ENCODE measurements at regions not wholly inside any gene's neighbourhood (a gene's known extent, or its start where the extent isn't known, plus 50 kb on each side); places are given as distances from the start of the nearest gene placed in this dataset.

DNA sequence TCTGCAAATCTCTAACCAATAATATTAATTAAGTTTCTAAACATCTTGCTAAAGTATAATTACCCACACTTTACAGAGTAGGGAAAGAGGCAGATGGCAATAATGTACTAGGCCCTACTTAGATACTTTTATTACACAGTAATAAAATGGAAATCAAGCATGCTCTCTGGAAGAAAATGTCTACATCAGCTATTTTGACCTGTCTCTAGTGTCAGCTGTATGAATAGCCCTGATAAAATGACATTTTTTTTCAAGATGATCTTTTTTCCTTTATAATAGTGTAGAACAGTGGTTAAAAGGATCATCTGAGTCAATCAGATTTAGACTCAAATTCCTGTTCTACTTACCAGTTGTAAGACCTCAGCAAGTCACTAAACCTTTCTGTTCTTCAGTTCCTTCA lies 397.3 kb downstream of the GRB14 start:
- no peaks in the 10 kb centered on the region for H3K4me1 Mint-ChIP-seq (ENCODE audit: low read depth, unreplicated experiment)
- no peak overlapping the region for H3K4me3 Mint-ChIP-seq (ENCODE audit: unreplicated experiment)
- no TSS peak for BruUV-seq (replicated peaks)
- Histone ChIP-seq H3K4me3 (ENCODE audit: low read depth, low read length) (no peak overlapping the region), H3K4me1 (no peaks in the 10 kb centered on the region), H3K36me3 (ENCODE audit: control insufficient read depth, insufficient read depth, low read length) (no peaks in the 10 kb centered on the region), H3K9me3 (no peaks in the 10 kb centered on the region), H3K27me3 (replicated peaks; ENCODE audit: control insufficient read depth, insufficient read depth, low read length) (no peaks in the 10 kb centered on the region)
- TF ChIP-seq, protein P1, sequence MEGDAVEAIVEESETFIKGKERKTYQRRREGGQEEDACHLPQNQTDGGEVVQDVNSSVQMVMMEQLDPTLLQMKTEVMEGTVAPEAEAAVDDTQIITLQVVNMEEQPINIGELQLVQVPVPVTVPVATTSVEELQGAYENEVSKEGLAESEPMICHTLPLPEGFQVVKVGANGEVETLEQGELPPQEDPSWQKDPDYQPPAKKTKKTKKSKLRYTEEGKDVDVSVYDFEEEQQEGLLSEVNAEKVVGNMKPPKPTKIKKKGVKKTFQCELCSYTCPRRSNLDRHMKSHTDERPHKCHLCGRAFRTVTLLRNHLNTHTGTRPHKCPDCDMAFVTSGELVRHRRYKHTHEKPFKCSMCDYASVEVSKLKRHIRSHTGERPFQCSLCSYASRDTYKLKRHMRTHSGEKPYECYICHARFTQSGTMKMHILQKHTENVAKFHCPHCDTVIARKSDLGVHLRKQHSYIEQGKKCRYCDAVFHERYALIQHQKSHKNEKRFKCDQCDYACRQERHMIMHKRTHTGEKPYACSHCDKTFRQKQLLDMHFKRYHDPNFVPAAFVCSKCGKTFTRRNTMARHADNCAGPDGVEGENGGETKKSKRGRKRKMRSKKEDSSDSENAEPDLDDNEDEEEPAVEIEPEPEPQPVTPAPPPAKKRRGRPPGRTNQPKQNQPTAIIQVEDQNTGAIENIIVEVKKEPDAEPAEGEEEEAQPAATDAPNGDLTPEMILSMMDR (IDR thresholded peaks at IDR 0.05; ENCODE audit: insufficient read depth in 1 of 2, low read depth in 1 of 2, low read length in 1 of 2, severe bottlenecking in 1 of 2, unreplicated experiment in 1 of 2) = no peak
- H3K9me3 Mint-ChIP-seq (ENCODE audit: unreplicated experiment) = no peaks in the 10 kb centered on the region
- intact Hi-C loops (cut with micrococcal nuclease; ENCODE audit: unreplicated experiment) = no loop called here
- CTCF ChIA-PET = no interaction called here
- no peaks in the 10 kb centered on the region for H3K36me3 Mint-ChIP-seq (ENCODE audit: insufficient read depth, unreplicated experiment)
- H3K27me3 Mint-ChIP-seq (ENCODE audit: insufficient read depth, unreplicated experiment) = peaks cover 10% of the 10 kb centered on the region
- no peak for DNase-seq
- POLR2A ChIA-PET = no interaction called here
- no peak overlapping the region for H3K27ac Mint-ChIP-seq (ENCODE audit: unreplicated experiment)

DNA sequence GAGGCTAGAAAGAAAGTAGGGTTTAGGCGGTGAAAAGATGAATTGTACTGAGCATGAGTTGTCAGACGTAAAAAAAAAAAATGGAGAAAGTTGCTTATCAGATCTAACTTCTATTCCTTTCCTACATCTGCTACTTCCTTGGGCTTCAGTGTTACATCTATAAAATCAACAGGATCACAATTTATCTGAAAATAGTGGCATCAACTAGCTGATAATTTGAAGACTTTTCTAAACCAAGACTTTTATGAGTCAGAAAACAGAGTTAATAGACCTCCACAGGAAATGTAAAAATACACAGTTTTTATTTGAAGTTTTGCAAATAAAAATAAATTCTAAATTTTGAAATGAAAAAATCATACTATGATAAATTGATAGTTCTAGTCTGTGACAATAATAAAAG lies 399.8 kb downstream of the GRB14 start:
- Histone ChIP-seq H3K9me3 (no peaks in the 10 kb centered on the region), H3K36me3 (ENCODE audit: control insufficient read depth, insufficient read depth, low read length) (no peaks in the 10 kb centered on the region), H3K4me3 (ENCODE audit: low read depth, low read length) (no peak overlapping the region), H3K4me1 (no peaks in the 10 kb centered on the region), H3K27me3 (replicated peaks; ENCODE audit: control insufficient read depth, insufficient read depth, low read length) (no peaks in the 10 kb centered on the region)
- Mint-ChIP-seq H3K36me3 (ENCODE audit: insufficient read depth, unreplicated experiment) (no peaks in the 10 kb centered on the region), H3K27ac (ENCODE audit: unreplicated experiment) (no peak overlapping the region), H3K27me3 (ENCODE audit: insufficient read depth, unreplicated experiment) (peaks cover 2% of the 10 kb centered on the region), H3K4me3 (ENCODE audit: unreplicated experiment) (no peak overlapping the region), H3K9me3 (ENCODE audit: unreplicated experiment) (no peaks in the 10 kb centered on the region), H3K4me1 (ENCODE audit: low read depth, unreplicated experiment) (no peaks in the 10 kb centered on the region)
- no peak for DNase-seq
- CTCF ChIA-PET = no interaction called here
- TF ChIP-seq, protein P1 (IDR thresholded peaks at IDR 0.05; ENCODE audit: insufficient read depth in 1 of 2, low read depth in 1 of 2, low read length in 1 of 2, severe bottlenecking in 1 of 2, unreplicated experiment in 1 of 2) = no peak
- intact Hi-C loops (cut with micrococcal nuclease; ENCODE audit: unreplicated experiment) = no loop called here
- POLR2A ChIA-PET = no interaction called here
- BruUV-seq (replicated peaks) = no TSS peak

DNA sequence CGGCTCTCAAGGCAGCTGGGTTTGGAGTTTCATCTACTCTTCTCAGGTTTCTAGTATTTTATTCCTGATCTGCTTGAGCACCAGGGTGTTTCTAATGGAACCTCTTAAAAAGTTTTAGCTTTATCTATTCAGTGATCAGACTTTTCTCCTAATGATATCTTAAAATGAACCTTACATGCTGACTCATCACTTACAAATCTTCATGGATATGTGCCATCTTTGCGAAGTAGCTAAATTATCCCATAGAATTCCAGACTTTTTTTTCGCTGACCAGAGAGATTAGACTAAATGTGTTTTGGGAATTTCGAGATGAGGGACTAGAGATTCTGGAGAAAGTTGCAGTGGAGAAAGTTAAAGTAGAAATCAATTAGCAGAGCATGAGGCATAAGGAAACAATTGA lies 401.0 kb downstream of the GRB14 start:
- H3K4me1 ChIP-seq = no peaks in the 10 kb centered on the region
- no peaks in the 10 kb centered on the region for H3K27me3 ChIP-seq (replicated peaks; ENCODE audit: control insufficient read depth, insufficient read depth, low read length)
- intact Hi-C loops (cut with micrococcal nuclease; ENCODE audit: unreplicated experiment) = no loop called here
- Mint-ChIP-seq H3K36me3 (ENCODE audit: insufficient read depth, unreplicated experiment) (no peaks in the 10 kb centered on the region), H3K27me3 (ENCODE audit: insufficient read depth, unreplicated experiment) (no peaks in the 10 kb centered on the region), H3K9me3 (ENCODE audit: unreplicated experiment) (no peaks in the 10 kb centered on the region), H3K27ac (ENCODE audit: unreplicated experiment) (no peak overlapping the region), H3K4me1 (ENCODE audit: low read depth, unreplicated experiment) (no peaks in the 10 kb centered on the region), H3K4me3 (ENCODE audit: unreplicated experiment) (no peak overlapping the region)
- TF ChIP-seq, protein P1 (IDR thresholded peaks at IDR 0.05; ENCODE audit: insufficient read depth in 1 of 2, low read depth in 1 of 2, low read length in 1 of 2, severe bottlenecking in 1 of 2, unreplicated experiment in 1 of 2) = no peak
- POLR2A ChIA-PET = no interaction called here
- DNase-seq = no peak
- CTCF ChIA-PET = no interaction called here
- H3K9me3 ChIP-seq = no peaks in the 10 kb centered on the region
- no peaks in the 10 kb centered on the region for H3K36me3 ChIP-seq (ENCODE audit: control insufficient read depth, insufficient read depth, low read length)
- no peak overlapping the region for H3K4me3 ChIP-seq (ENCODE audit: low read depth, low read length)
- no TSS peak for BruUV-seq (replicated peaks)

All from Caco-2 (cell line).